ENCODE measurements at regions not wholly inside any gene's neighbourhood (a gene's known extent, or its start where the extent isn't known, plus 50 kb on each side); places are given as distances from the start of the nearest gene placed in this dataset.

GRCh38 chr2:55802067-55802466, 108.4 kb upstream of the PNPT1 start:
- intact Hi-C loops (cut with micrococcal nuclease) (no loop called here), in situ Hi-C loops (cut with MboI) (no loop called here)
- POLR2A ChIA-PET: interaction anchor here (0.6 kb wide), 1 partner anchor 46 kb away, joined by 3 read pairs; no protein-coding TSS in a partner anchor

More at GRCh38 chr2:55802067-55802466, 108.4 kb upstream of the PNPT1 start:
- Histone ChIP-seq H3K79me2 (ENCODE audit: control insufficient read depth, insufficient read depth, low read length) (no peaks in the 10 kb centered on the region), H3K9me3 (replicated peaks; ENCODE audit: control insufficient read depth, insufficient read depth, low read depth, low read length) (no peaks in the 10 kb centered on the region), H4K20me1 (replicated peaks; ENCODE audit: control insufficient read depth, insufficient read depth, low read length) (no peaks in the 10 kb centered on the region), H3K27me3 (ENCODE audit: control insufficient read depth in 2 of 2, insufficient read depth in 2 of 2, low read length in 2 of 2) (no peaks in the 10 kb centered on the region), H3K4me1 (replicated peaks in 1 of 2; ENCODE audit: control insufficient read depth in 2 of 2, insufficient read depth in 2 of 2, low read length in 2 of 2) (no peaks in the 10 kb centered on the region), H3K9ac (ENCODE audit: insufficient read depth in 1 of 2, low read depth in 2 of 2, low read length in 2 of 2) (no peak overlapping the region), H3K4me2 (ENCODE audit: insufficient read depth, low read length) (no peak overlapping the region), H3K9me1 (ENCODE audit: control insufficient read depth, insufficient read depth, low read length) (no peaks in the 10 kb centered on the region), H3K36me3 (ENCODE audit: control insufficient read depth, insufficient read depth, low read length) (no peaks in the 10 kb centered on the region), H2AFZ (ENCODE audit: low read depth, low read length) (no peak overlapping the region), H3K4me3 (no peak overlapping the region), H3K27ac (ENCODE audit: extremely low read depth, low read depth, low read length) (no peak overlapping the region)
- 0% methylated on average over 2 of the region's 2 CpGs for WGBS (ENCODE audit: insufficient coverage, low coverage, missing lambda C conversion rate)
- FAIRE-seq (no peak), ATAC-seq (no peak), DNase-seq (ENCODE audit: extremely low read depth in 1 of 4, low spot score in 3 of 4) (no peak)
- BruUV-seq (replicated peaks): no TSS peak
- TF ChIP-seq SREBF1 (IDR thresholded peaks at IDR 0.05; ENCODE audit: borderline replicate concordance, low read depth, low read length): no peak
- no peak for TF ChIP-seq TEAD4 (IDR thresholded peaks at IDR 0.05; ENCODE audit: low read length)
- no peak for TF ChIP-seq TEAD4 (CRISPR knock-in tag; IDR thresholded peaks at IDR 0.05; ENCODE audit: borderline replicate concordance)
- no peak for TF ChIP-seq ZNF551 (CRISPR knock-in tag; IDR thresholded peaks at IDR 0.05)
- TF ChIP-seq RBBP5 (IDR thresholded peaks at IDR 0.05; ENCODE audit: borderline replicate concordance, insufficient read depth, low read length, poor library complexity, severe bottlenecking): no peak
- no peak for TF ChIP-seq ZNF41 (CRISPR knock-in tag; conservative IDR thresholded peaks at IDR 0.05)
- TF ChIP-seq KDM2B (CRISPR knock-in tag; IDR thresholded peaks at IDR 0.05): no peak
- no peak for TF ChIP-seq NFATC3 (IDR thresholded peaks at IDR 0.05)
- no peak for TF ChIP-seq ZNF830 (CRISPR knock-in tag; IDR thresholded peaks at IDR 0.05)
- TF ChIP-seq ZNF639 (CRISPR knock-in tag; conservative IDR thresholded peaks at IDR 0.05 in 1 of 2, IDR thresholded peaks at IDR 0.05 in 1 of 2): no peak
- TF ChIP-seq EP300 (IDR thresholded peaks at IDR 0.05; ENCODE audit: low read length): no peak
- TF ChIP-seq ZNF263 (CRISPR knock-in tag; IDR thresholded peaks at IDR 0.05; ENCODE audit: borderline replicate concordance): no peak
- TF ChIP-seq CHAMP1 (IDR thresholded peaks at IDR 0.05): no peak
- no peak for TF ChIP-seq ZKSCAN8 (CRISPR knock-in tag; IDR thresholded peaks at IDR 0.05)
- CTCF ChIA-PET (ENCODE audit: low intra/inter-chr PET ratio): no interaction called here
